ENCODE measurements at regions not wholly inside any gene's neighbourhood (a gene's known extent, or its start where the extent isn't known, plus 50 kb on each side); places are given as distances from the start of the nearest gene placed in this dataset.

GRCh38 chr5:168030912-168031311, 260.5 kb upstream of the WWC1 start:
- peaks cover 2% of the 10 kb centered on the region for H3K9me1 ChIP-seq (ENCODE audit: control insufficient read depth, extremely low read depth, insufficient read depth, low read length)
- H3K79me2 ChIP-seq (ENCODE audit: control insufficient read depth, insufficient read depth, low read length): peaks cover 24% of the 10 kb centered on the region
- FAIRE-seq (no peak), DNase-seq (ENCODE audit: low read depth, low spot score) (no peak)
- H3K9me3 ChIP-seq (ENCODE audit: control insufficient read depth, low read depth, low read length): no peaks in the 10 kb centered on the region
- no peak overlapping the region for H3K4me3 ChIP-seq (ENCODE audit: control insufficient read depth in 2 of 3, extremely low read depth in 1 of 3, insufficient read depth in 2 of 3, low read depth in 1 of 3, low read length in 3 of 3)
- H3K9ac ChIP-seq (ENCODE audit: control insufficient read depth, extremely low read depth, insufficient read depth, low read length): no peak overlapping the region
- TF ChIP-seq CTCF (optimal IDR thresholded peaks at IDR 0.05 in 1 of 3, IDR thresholded peaks at IDR 0.05 in 1 of 3, conservative IDR thresholded peaks at IDR 0.05 in 1 of 3; ENCODE audit: extremely low read depth in 1 of 3, insufficient read depth in 2 of 3, low read length in 3 of 3): no peak
- no peak for TF ChIP-seq EZH2 (IDR thresholded peaks at IDR 0.05; ENCODE audit: low read length)
- H3K4me2 ChIP-seq (ENCODE audit: control insufficient read depth, extremely low read depth, insufficient read depth, low read depth, low read length): no peak overlapping the region
- no peak overlapping the region for H2AFZ ChIP-seq (ENCODE audit: control insufficient read depth, low read length)
- peaks cover 0 to 5% of the 10 kb centered on the region in 2 experiments for H3K36me3 ChIP-seq (ENCODE audit: control insufficient read depth in 2 of 2, extremely low read depth in 1 of 2, insufficient read depth in 2 of 2, low read length in 2 of 2)
- H3K27ac ChIP-seq (ENCODE audit: control insufficient read depth, insufficient read depth, low read length): no peak overlapping the region
- no peaks in the 10 kb centered on the region for H3K4me1 ChIP-seq (ENCODE audit: control insufficient read depth, extremely low read depth, insufficient read depth, low read length)
- dilution Hi-C loops (cut with MboI; ENCODE audit: extremely low pct_ligation_motif_present, low sequenced_read_pairs): no loop called here
- no peaks in the 10 kb centered on the region for H3K27me3 ChIP-seq (ENCODE audit: control insufficient read depth, extremely low read depth, insufficient read depth, low read length)
- peaks cover 6% of the 10 kb centered on the region for H4K20me1 ChIP-seq (ENCODE audit: control insufficient read depth, extremely low read depth, insufficient read depth, low read length)

- dilution Hi-C loops (cut with MboI; ENCODE audit: extremely low pct_ligation_motif_present, low sequenced_read_pairs): no loop called here
- no peak for FAIRE-seq
Measured at GRCh38 chr5:168031614-168032013, 259.8 kb upstream of the WWC1 start.

More at GRCh38 chr5:168031614-168032013, 259.8 kb upstream of the WWC1 start:
- Histone ChIP-seq H2AFZ (ENCODE audit: control insufficient read depth, low read length) (no peak overlapping the region), H3K4me2 (ENCODE audit: control insufficient read depth, extremely low read depth, insufficient read depth, low read depth, low read length) (no peak overlapping the region), H3K27me3 (ENCODE audit: control insufficient read depth, extremely low read depth, insufficient read depth, low read length) (no peaks in the 10 kb centered on the region), H3K79me2 (ENCODE audit: control insufficient read depth, insufficient read depth, low read length) (peaks cover 24% of the 10 kb centered on the region), H4K20me1 (ENCODE audit: control insufficient read depth, extremely low read depth, insufficient read depth, low read length) (peaks cover 6% of the 10 kb centered on the region), H3K27ac (ENCODE audit: control insufficient read depth, insufficient read depth, low read length) (no peak overlapping the region), H3K9me1 (ENCODE audit: control insufficient read depth, extremely low read depth, insufficient read depth, low read length) (peaks cover 2% of the 10 kb centered on the region), H3K9me3 (ENCODE audit: control insufficient read depth, low read depth, low read length) (no peaks in the 10 kb centered on the region), H3K9ac (ENCODE audit: control insufficient read depth, extremely low read depth, insufficient read depth, low read length) (no peak overlapping the region), H3K4me1 (ENCODE audit: control insufficient read depth, extremely low read depth, insufficient read depth, low read length) (no peaks in the 10 kb centered on the region), H3K36me3 (ENCODE audit: control insufficient read depth in 2 of 2, extremely low read depth in 1 of 2, insufficient read depth in 2 of 2, low read length in 2 of 2) (peaks cover 0 to 4% of the 10 kb centered on the region in 2 experiments), H3K4me3 (ENCODE audit: control insufficient read depth in 2 of 3, extremely low read depth in 1 of 3, insufficient read depth in 2 of 3, low read depth in 1 of 3, low read length in 3 of 3) (no peak overlapping the region)
- TF ChIP-seq CTCF (optimal IDR thresholded peaks at IDR 0.05 in 1 of 3, IDR thresholded peaks at IDR 0.05 in 1 of 3, conservative IDR thresholded peaks at IDR 0.05 in 1 of 3; ENCODE audit: extremely low read depth in 1 of 3, insufficient read depth in 2 of 3, low read length in 3 of 3): no peak
- no peak for TF ChIP-seq EZH2 (IDR thresholded peaks at IDR 0.05; ENCODE audit: low read length)
- no peak for DNase-seq (ENCODE audit: low read depth, low spot score)

All from keratinocyte (primary cell).